Neural crest cell (in vitro differentiated cells): ENCODE measurements at regions not wholly inside any gene's neighbourhood (a gene's known extent, or its start where the extent isn't known, plus 50 kb on each side); places are given as distances from the start of the nearest gene placed in this dataset.

Source experiments
- DNase-seq: peaks from one replicate; pipeline ENCODE4 v3.0.0; 2021; ENCODE audit warnings: low read depth, mixed read lengths, low spot score
- H3K27ac Mint-ChIP-seq: one replicate; pipeline ENCODE4 v1.8.0; 2021; ENCODE audit warnings: mild to moderate bottlenecking, mixed read lengths; ENCODE audit not compliant: unreplicated experiment
- H3K27me3 Mint-ChIP-seq: 2 replicates; pipeline ENCODE4 v1.8.0; 2021; ENCODE audit warnings: low read depth, mild to moderate bottlenecking, mixed read lengths
- H3K36me3 Mint-ChIP-seq: 2 replicates; pipeline ENCODE4 v1.8.0; 2021; ENCODE audit warnings: low read depth, mild to moderate bottlenecking, mixed read lengths
- H3K4me1 Mint-ChIP-seq: 2 replicates; pipeline ENCODE4 v1.8.0; 2021; ENCODE audit warnings: mixed read lengths
- H3K4me3 Mint-ChIP-seq: one replicate; pipeline ENCODE4 v1.8.0; 2021; ENCODE audit warnings: mild to moderate bottlenecking, mixed read lengths
- H3K9me3 Mint-ChIP-seq: 2 replicates; pipeline ENCODE4 v1.8.0; 2021; ENCODE audit warnings: mixed read lengths
- TF ChIP-seq, protein P1 (sequence below): fragments of 200-600 bp; sonication (generic); conservative IDR thresholded peaks from 2 replicates; pipeline ENCODE4 v1.5.0; 2021; ENCODE audit warnings: antibody characterized with exemption, mild to moderate bottlenecking

- Mint-ChIP-seq H3K9me3 (peaks cover 7% of the 10 kb centered on the region), H3K4me3 (no peak overlapping the region), H3K36me3 (no peaks in the 10 kb centered on the region), H3K27ac (no peak overlapping the region), H3K27me3 (peaks cover 12% of the 10 kb centered on the region), H3K4me1 (no peaks in the 10 kb centered on the region)
- TF ChIP-seq, protein P1, sequence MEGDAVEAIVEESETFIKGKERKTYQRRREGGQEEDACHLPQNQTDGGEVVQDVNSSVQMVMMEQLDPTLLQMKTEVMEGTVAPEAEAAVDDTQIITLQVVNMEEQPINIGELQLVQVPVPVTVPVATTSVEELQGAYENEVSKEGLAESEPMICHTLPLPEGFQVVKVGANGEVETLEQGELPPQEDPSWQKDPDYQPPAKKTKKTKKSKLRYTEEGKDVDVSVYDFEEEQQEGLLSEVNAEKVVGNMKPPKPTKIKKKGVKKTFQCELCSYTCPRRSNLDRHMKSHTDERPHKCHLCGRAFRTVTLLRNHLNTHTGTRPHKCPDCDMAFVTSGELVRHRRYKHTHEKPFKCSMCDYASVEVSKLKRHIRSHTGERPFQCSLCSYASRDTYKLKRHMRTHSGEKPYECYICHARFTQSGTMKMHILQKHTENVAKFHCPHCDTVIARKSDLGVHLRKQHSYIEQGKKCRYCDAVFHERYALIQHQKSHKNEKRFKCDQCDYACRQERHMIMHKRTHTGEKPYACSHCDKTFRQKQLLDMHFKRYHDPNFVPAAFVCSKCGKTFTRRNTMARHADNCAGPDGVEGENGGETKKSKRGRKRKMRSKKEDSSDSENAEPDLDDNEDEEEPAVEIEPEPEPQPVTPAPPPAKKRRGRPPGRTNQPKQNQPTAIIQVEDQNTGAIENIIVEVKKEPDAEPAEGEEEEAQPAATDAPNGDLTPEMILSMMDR = no peak
- DNase-seq = no peak
Observed at GRCh38 chr19:31432201-31432810, 83.1 kb upstream of the TSHZ3 start.

GRCh38 chr19:31436121-31436776, 87.0 kb upstream of the TSHZ3 start:
- Mint-ChIP-seq H3K4me1 (no peaks in the 10 kb centered on the region), H3K27me3 (peaks cover 24% of the 10 kb centered on the region), H3K27ac (no peak overlapping the region), H3K9me3 (peaks cover 7% of the 10 kb centered on the region), H3K4me3 (no peak overlapping the region), H3K36me3 (no peaks in the 10 kb centered on the region)
- TF ChIP-seq, protein P1 = no peak
- DNase-seq = no peak

DNA sequence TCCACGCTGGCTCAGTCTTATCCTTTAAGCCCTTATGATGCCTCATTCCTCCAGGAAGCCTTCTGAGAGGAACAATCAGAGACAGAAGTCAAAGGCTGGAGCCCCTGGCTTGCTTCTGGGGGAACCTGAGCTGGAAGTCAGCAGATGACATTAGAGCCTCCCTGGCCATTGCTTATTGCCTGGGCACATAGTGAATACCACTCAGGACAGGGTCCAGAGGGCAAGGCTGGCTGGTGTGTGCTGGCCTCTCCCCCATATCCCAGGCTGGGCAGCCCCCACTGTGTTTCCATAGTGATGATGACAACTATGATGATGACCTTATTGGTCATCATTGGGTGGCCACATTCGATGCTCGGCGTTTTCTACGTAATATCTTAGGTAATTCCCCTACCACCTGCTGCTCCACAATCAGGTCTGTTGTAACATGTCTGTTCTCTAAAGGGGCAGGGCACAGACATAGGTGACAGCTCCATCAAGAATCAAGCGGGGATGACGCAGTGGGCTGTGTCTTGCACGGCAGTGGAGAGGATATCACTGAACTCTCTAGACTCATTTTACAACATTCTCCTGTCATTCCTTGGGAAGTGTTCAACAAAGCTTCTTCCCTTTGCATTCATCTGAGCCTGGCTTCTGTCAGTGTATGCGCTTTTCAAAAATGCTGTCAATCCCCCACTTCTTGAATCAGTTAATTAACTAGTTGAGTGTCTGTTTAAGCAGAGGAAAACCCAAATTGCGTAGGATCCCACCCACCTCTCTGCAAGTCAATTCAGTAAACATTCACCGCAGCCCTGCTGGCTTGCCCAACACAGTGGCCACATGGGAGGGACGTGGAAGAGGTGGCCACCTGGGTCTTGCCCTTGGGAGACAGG, 89.4 kb upstream of the TSHZ3 start:
- TF ChIP-seq, protein P1 = no peak
- Mint-ChIP-seq H3K4me1 (no peaks in the 10 kb centered on the region), H3K27ac (no peak overlapping the region), H3K4me3 (no peak overlapping the region), H3K27me3 (peaks cover 21% of the 10 kb centered on the region), H3K9me3 (peaks cover 5% of the 10 kb centered on the region), H3K36me3 (no peaks in the 10 kb centered on the region)
- no peak for DNase-seq

- H3K9me3 Mint-ChIP-seq = peaks cover 7% of the 10 kb centered on the region
- TF ChIP-seq, protein P1 = no peak
- H3K27ac Mint-ChIP-seq = no peak overlapping the region
- H3K36me3 Mint-ChIP-seq = no peaks in the 10 kb centered on the region
- no peak for DNase-seq
- H3K4me1 Mint-ChIP-seq = no peaks in the 10 kb centered on the region
- H3K4me3 Mint-ChIP-seq = no peak overlapping the region
- peaks cover 22% of the 10 kb centered on the region for H3K27me3 Mint-ChIP-seq
Observed at GRCh38 chr19:31439270-31439573, 90.0 kb upstream of the TSHZ3 start.

GRCh38 chr19:31444931-31445330, 95.7 kb upstream of the TSHZ3 start:
- peaks cover 13% of the 10 kb centered on the region for H3K27me3 Mint-ChIP-seq
- no peak overlapping the region for H3K4me3 Mint-ChIP-seq
- TF ChIP-seq, protein P1 = no peak
- DNase-seq = no peak
- H3K9me3 Mint-ChIP-seq = peaks cover 9% of the 10 kb centered on the region
- H3K4me1 Mint-ChIP-seq = no peaks in the 10 kb centered on the region
- no peak overlapping the region for H3K27ac Mint-ChIP-seq
- H3K36me3 Mint-ChIP-seq = no peaks in the 10 kb centered on the region
